Hematopoietic multipotent progenitor cell treated with erythropoietin and hydrocortisone succinate and interleukin-3 and kit ligand, for 8 days (in vitro differentiated cells): ENCODE measurements at regions not wholly inside any gene's neighbourhood (a gene's known extent, or its start where the extent isn't known, plus 50 kb on each side); places are given as distances from the start of the nearest gene placed in this dataset.

ENCODE experiments used
- DNase-seq: peaks from one replicate; pipeline ENCODE4 v3.0.0-alpha.2; 2015

GRCh38 chr11:11789735-11790369, 51.9 kb upstream of the USP47 start:
- DNase-seq: peak; percentile 30

GRCh38 chr11:11788063-11788710, 53.6 kb upstream of the USP47 start:
- DNase-seq: no peak

- DNase-seq: peak; percentile 71
These were observed 54.3 kb upstream of the USP47 start for GRCh38 chr11:11787305-11788062.

- DNase-seq: no peak
These were observed 55.0 kb upstream of the USP47 start for GRCh38 chr11:11786771-11787170.

GRCh38 chr11:11786234-11786633, 55.5 kb upstream of the USP47 start:
- no peak for DNase-seq

- no peak for DNase-seq
These were observed 59.2 kb upstream of the USP47 start for GRCh38 chr11:11782532-11783110.

- DNase-seq: no peak
These were observed 60.9 kb upstream of the USP47 start for GRCh38 chr11:11780858-11781257.

GRCh38 chr11:11779975-11780374, 61.8 kb upstream of the USP47 start:
- DNase-seq: no peak

GRCh38 chr11:11777897-11778296, 63.9 kb upstream of the USP47 start:
- DNase-seq: no peak

- no peak for DNase-seq
These were observed 65.1 kb upstream of the USP47 start for GRCh38 chr11:11776714-11777113.

- no peak for DNase-seq
These were observed 66.8 kb upstream of the USP47 start for GRCh38 chr11:11774928-11775327.

- no peak for DNase-seq
These were observed 68.8 kb upstream of the USP47 start for GRCh38 chr11:11772865-11773515.

GRCh38 chr11:11770921-11771486, 70.8 kb upstream of the USP47 start:
- DNase-seq: no peak

GRCh38 chr11:11770296-11770695, 71.5 kb upstream of the USP47 start:
- DNase-seq: no peak

- no peak for DNase-seq
These were observed 72.0 kb upstream of the USP47 start for GRCh38 chr11:11769782-11770181.

- DNase-seq: no peak
These were observed 72.4 kb upstream of the USP47 start for GRCh38 chr11:11769362-11769761.

GRCh38 chr11:11764423-11764803, 77.4 kb upstream of the USP47 start:
- no peak for DNase-seq

- no peak for DNase-seq
These were observed 77.9 kb upstream of the USP47 start for GRCh38 chr11:11763796-11764422.

GRCh38 chr11:11760838-11761237, 80.9 kb upstream of the USP47 start:
- no peak for DNase-seq

- DNase-seq: no peak
These were observed 83.1 kb upstream of the USP47 start for GRCh38 chr11:11758603-11759196.

GRCh38 chr11:11757909-11758308, 83.9 kb upstream of the USP47 start:
- DNase-seq: no peak

GRCh38 chr11:11756718-11757117, 85.1 kb upstream of the USP47 start:
- DNase-seq: no peak
